Lung (tissue), 11 donors: ENCODE measurements at regions not wholly inside any gene's neighbourhood (a gene's known extent, or its start where the extent isn't known, plus 50 kb on each side); places are given as distances from the start of the nearest gene placed in this dataset.

Experiments
- ATAC-seq: fragments of 200-7000 bp; cut with Tn5 transposase; one replicate; pipeline ENCODE4 v1.9.1; 2020; ENCODE audit warnings: moderate number of reproducible peaks; ENCODE audit not compliant: insufficient read depth, low FRiP score
- DNase-seq, 3 donors: peaks; one replicate each; pipeline ENCODE4 v3.0.0-alpha.2; 2013 to 2017
- H3K27ac ChIP-seq, 2 donors: one replicate each; pipeline ENCODE4 v1.5.1; 2013; ENCODE audit warnings: mild to moderate bottlenecking in 2 of 2, moderate library complexity in 2 of 2, control low read depth in 1 of 2, inconsistent platforms in 1 of 2, low read depth in 1 of 2, low read length in 1 of 2
- H3K27me3 ChIP-seq, 3 donors: one replicate each; pipeline ENCODE4 v1.5.1; 2013; ENCODE audit warnings: low read length in 2 of 3; ENCODE audit not compliant: control insufficient read depth in 3 of 3, insufficient read depth in 3 of 3
- H3K36me3 ChIP-seq, 4 donors: one replicate each; pipeline ENCODE4 v1.5.1; 2013; ENCODE audit warnings: low read length in 4 of 4, mild to moderate bottlenecking in 1 of 4, moderate library complexity in 1 of 4; ENCODE audit not compliant: control insufficient read depth in 4 of 4, insufficient read depth in 4 of 4
- H3K4me1 ChIP-seq, 5 donors: one replicate each; pipeline ENCODE4 v1.5.1; 2013; ENCODE audit warnings: low read length in 5 of 5, mild to moderate bottlenecking in 2 of 5, moderate library complexity in 1 of 5; ENCODE audit not compliant: control insufficient read depth in 5 of 5, insufficient read depth in 5 of 5
- H3K4me3 ChIP-seq: one replicate; pipeline ENCODE4 v1.5.1; 2013; ENCODE audit warnings: mild to moderate bottlenecking, control low read depth, moderate library complexity
- H3K9ac ChIP-seq, 2 donors: one replicate each; pipeline ENCODE4 v1.5.1; 2013; ENCODE audit warnings: low read length in 2 of 2, control low read depth in 1 of 2; ENCODE audit not compliant: insufficient read depth in 1 of 2
- H3K9me3 ChIP-seq, 4 donors: one replicate each; pipeline ENCODE4 v1.5.1; 2013; ENCODE audit warnings: low read length in 3 of 4, mild to moderate bottlenecking in 1 of 4, moderate library complexity in 1 of 4; ENCODE audit not compliant: control insufficient read depth in 4 of 4, insufficient read depth in 3 of 4
- WGBS, 2 donors: extraction: QIAGEN DNeasy Blood & Tissue Kit; methylation state at CpG; one replicate each; pipeline ENCODE4 v1.1.7; 2013; 5-methylcytosine and 5-hydroxymethylcytosine counted together
- TF ChIP-seq, protein P1 (sequence below): IDR thresholded peaks from 2 replicates; pipeline ENCODE4 v1.5.1; 2012; ENCODE audit warnings: mild to moderate bottlenecking; ENCODE audit errors: control extremely low read depth, extremely low read depth
- donor health status: control.
- donor health status: control.
- donor health status: Bipolar disorder and iron deficiency.
- donor health status: healthy.
- donor health status: DM: yes; HTN: yes; CAD: no.

- no peak for ATAC-seq
- 73 to 86% methylated on average over 3 of the region's 3 CpGs for WGBS, 2 donors
- H3K9ac ChIP-seq, result no peak overlapping the region
- no peaks in the 10 kb centered on the region for H3K36me3 ChIP-seq
- no peak for DNase-seq
- TF ChIP-seq, protein P1, sequence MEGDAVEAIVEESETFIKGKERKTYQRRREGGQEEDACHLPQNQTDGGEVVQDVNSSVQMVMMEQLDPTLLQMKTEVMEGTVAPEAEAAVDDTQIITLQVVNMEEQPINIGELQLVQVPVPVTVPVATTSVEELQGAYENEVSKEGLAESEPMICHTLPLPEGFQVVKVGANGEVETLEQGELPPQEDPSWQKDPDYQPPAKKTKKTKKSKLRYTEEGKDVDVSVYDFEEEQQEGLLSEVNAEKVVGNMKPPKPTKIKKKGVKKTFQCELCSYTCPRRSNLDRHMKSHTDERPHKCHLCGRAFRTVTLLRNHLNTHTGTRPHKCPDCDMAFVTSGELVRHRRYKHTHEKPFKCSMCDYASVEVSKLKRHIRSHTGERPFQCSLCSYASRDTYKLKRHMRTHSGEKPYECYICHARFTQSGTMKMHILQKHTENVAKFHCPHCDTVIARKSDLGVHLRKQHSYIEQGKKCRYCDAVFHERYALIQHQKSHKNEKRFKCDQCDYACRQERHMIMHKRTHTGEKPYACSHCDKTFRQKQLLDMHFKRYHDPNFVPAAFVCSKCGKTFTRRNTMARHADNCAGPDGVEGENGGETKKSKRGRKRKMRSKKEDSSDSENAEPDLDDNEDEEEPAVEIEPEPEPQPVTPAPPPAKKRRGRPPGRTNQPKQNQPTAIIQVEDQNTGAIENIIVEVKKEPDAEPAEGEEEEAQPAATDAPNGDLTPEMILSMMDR, result no peak
- no peak overlapping the region for H3K27ac ChIP-seq
- H3K4me1 ChIP-seq, result no peaks in the 10 kb centered on the region
- no peaks in the 10 kb centered on the region for H3K27me3 ChIP-seq
- H3K9me3 ChIP-seq, result peaks cover 0 to 2% (median 0%) of the 10 kb centered on the region in 4 donors
- H3K4me3 ChIP-seq, result no peak overlapping the region
Measured at GRCh38 chr2:7691961-7692656, 774.9 kb downstream of the RNF144A start.

DNA sequence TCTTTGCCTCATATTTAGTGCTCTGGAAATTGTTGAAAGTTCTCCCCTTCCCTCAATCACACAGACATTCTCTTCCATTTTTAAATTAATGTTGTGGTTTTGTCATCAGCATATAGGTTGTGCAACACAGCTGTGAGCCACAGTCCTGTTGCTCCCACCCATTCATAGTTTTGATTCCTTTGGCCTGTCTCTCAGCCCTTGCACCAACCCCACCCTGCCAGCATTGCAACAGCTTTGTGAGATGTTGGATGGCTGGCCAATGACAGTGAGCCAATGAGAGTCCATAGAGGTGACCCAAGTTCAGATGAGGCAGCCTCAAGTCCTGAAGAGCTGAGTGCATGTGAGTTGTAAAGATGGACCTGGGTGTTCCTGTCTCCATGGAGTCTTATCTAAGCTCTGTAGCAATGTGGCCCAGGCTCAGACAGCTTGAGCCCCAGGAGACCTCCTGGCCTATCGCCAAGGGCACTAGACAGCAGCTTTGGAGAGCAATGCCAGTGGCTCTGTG lies 775.5 kb downstream of the RNF144A start:
- ATAC-seq (peak; percentile 82), DNase-seq (no peak)
- no peak overlapping the region for H3K27ac ChIP-seq
- WGBS, 2 donors, result 93 to 100% methylated on average over 1 of the region's 1 CpG
- no peaks in the 10 kb centered on the region for H3K27me3 ChIP-seq
- TF ChIP-seq, protein P1, result no peak
- no peaks in the 10 kb centered on the region for H3K36me3 ChIP-seq
- H3K4me3 ChIP-seq, result no peak overlapping the region
- H3K9ac ChIP-seq, result no peak overlapping the region
- H3K9me3 ChIP-seq, result peaks cover 0 to 2% (median 0%) of the 10 kb centered on the region in 4 donors
- no peaks in the 10 kb centered on the region for H3K4me1 ChIP-seq

- H3K36me3 ChIP-seq, result no peaks in the 10 kb centered on the region
- no peaks in the 10 kb centered on the region for H3K27me3 ChIP-seq
- H3K4me3 ChIP-seq, result no peak overlapping the region
- TF ChIP-seq, protein P1, result no peak
- peaks cover 0 to 2% (median 0%) of the 10 kb centered on the region in 4 donors for H3K9me3 ChIP-seq
- H3K27ac ChIP-seq, result no peak overlapping the region
- no peaks in the 10 kb centered on the region for H3K4me1 ChIP-seq
- H3K9ac ChIP-seq, result no peak overlapping the region
- WGBS, 2 donors, result 78 to 86% methylated on average over 9 of the region's 9 CpGs
- ATAC-seq (no peak), DNase-seq (no peak)
Measured at GRCh38 chr2:7693246-7694075, 776.2 kb downstream of the RNF144A start.
